GM12872 (cell line): ENCODE measurements at regions not wholly inside any gene's neighbourhood (a gene's known extent, or its start where the extent isn't known, plus 50 kb on each side); places are given as distances from the start of the nearest gene placed in this dataset.

Experiments
- TF ChIP-seq, protein P1 (sequence below): IDR thresholded peaks from 3 replicates; pipeline ENCODE4 v1.5.1; 2011; ENCODE audit warnings: low read depth, mild to moderate bottlenecking, low read length, moderate library complexity; ENCODE audit not compliant: insufficient read depth

DNA sequence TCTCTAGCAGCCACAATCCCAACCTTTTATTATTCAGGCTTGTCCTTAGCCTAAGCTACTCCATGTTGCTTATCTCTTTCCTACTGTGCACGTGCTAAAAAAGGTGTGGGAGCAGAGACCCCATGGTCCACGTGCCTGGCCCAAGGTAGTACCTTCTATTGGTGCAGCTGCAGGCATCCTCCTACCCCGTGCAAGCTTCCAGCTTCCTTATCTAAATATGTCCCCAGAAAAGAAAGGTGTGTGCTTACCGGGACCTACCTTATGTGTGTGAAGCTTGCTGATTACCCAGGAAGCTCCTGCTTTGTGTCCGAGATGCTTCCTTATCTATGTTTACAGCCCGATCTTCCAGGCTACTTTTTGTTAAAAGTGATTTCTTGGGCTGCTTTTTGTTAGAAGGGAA, 2382.4 kb downstream of the PCDH9 start:
- TF ChIP-seq, protein P1, sequence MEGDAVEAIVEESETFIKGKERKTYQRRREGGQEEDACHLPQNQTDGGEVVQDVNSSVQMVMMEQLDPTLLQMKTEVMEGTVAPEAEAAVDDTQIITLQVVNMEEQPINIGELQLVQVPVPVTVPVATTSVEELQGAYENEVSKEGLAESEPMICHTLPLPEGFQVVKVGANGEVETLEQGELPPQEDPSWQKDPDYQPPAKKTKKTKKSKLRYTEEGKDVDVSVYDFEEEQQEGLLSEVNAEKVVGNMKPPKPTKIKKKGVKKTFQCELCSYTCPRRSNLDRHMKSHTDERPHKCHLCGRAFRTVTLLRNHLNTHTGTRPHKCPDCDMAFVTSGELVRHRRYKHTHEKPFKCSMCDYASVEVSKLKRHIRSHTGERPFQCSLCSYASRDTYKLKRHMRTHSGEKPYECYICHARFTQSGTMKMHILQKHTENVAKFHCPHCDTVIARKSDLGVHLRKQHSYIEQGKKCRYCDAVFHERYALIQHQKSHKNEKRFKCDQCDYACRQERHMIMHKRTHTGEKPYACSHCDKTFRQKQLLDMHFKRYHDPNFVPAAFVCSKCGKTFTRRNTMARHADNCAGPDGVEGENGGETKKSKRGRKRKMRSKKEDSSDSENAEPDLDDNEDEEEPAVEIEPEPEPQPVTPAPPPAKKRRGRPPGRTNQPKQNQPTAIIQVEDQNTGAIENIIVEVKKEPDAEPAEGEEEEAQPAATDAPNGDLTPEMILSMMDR, result no peak

DNA sequence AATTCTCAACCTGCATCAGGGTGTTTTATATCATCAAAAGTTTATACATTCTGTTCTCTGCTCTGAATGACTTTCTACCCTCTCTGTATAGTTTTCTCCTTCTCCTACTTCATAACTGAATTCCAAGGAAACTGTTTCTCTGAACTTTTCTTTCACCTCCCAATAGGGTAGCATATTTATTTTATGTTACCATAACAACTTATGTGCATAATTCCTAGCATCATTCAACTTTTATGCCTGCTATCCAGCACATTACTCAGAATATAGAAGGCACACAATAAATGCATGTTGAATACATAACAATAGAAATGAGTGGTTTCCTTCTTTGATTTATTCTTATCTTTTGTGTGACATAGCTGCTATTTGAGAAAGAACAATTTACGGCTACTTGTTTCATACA, 2385.0 kb downstream of the PCDH9 start:
- TF ChIP-seq, protein P1, result no peak

DNA sequence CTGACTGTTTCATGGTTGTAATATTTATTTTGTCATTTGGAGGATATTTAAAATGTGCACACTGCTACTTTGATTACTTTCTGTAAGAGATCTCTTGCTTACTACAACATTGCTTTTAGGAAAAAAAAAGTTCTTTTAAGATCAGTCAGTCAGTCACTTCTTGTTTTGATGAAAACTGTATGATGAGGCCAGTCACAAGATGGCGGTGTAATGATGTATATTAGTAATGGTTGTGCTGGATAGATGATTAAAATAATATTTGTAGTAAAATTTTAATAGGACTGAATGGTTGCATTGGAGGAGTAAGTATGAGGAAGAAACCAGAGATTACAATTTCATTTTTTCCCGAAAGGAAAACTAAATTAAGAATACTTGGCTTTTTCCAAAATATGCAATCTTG, 2411.1 kb downstream of the PCDH9 start:
- TF ChIP-seq, protein P1, result no peak

DNA sequence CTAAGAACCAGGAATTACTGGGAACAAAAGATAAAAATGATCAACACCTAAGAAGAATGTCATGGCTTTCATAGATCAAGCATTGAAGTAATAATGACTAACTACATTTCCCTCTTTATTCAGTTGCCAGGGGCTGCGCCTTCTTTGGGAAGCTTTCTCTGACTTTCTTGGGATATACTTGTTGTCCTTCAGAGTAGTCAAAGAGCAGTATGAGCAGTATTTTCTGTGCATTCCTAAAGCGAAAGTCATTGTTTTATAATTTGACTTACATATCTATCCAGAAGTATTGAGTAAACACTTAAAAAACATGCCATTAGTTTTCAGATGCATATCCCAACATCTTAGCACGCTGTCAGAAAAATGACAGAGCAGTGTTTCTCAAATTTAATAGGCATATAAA, 2412.4 kb downstream of the PCDH9 start:
- TF ChIP-seq, protein P1, result no peak

DNA sequence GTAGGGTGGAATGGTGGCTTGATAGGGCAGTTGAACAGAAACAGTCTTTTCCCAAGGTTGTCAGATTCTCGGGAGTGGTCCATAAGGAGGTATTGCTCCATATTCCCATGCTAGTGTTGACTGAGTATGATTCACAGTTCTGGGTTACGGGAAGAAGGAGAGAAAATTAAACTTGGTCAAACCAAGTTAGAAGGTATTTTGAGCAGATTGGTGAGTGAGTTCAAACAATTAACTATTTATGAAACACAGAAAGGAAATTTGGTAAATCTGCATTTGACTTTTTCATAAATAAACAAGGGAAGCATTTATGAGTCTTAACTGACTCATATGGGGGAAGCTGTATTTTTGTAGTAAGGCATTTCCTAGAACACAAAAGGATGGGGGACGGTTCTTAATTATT, 2419.4 kb downstream of the PCDH9 start:
- TF ChIP-seq, protein P1, result no peak

DNA sequence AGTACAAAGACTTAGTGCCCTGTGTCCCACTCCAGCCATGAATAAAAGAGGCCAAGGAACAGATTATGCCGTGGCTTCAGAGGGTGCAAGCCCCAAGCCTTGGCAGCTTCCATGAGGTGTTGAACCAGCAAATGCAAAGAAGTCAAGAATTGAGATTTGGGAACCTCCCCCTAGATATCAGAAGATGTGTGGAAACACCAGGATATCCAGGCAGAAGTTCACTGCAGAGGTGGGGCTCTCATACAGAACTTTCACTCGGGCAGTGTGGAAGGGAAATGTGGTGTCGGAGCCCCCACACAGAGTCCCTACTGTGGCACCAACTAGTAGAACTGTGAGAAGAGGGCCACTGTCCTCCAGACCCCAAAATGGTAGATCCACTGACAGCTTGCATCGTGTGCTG, 2421.4 kb downstream of the PCDH9 start:
- TF ChIP-seq, protein P1, result no peak

DNA sequence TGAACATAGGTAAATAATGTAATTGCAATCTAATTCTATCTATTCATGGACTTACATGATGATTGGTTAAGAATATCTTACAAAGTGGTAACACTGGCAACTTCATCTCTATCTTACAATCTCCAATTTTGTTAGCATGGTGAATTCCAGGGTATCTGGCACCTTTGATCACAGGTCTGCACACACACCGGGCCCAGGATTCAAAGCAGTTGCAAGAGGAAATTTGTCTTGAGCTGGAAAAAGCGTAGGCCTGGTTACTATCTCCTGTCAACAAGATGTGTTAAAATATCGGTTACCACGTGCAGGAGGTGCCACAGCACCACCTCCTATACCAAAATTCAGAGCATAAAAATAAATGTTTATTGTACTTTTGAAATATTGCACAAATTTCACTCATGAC, 2428.4 kb downstream of the PCDH9 start:
- TF ChIP-seq, protein P1, result no peak

DNA sequence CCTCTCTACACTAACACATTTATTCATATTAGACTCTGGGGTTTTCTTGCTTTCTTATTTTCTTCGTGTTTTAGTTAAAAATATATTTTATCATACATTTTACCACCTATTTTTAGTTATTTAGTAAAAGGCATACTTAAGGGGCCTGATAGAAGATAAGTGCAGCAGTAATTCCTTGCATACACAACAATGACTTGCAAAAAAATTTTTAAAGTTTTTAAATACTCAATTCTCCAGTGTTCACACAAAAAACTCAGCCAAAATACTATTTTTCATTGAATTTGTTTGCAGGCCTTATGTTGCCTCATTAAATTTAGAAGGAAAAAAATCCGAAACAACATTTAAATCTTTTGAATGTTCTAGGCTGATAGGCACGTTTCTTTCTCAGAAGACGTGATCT, 2431.7 kb downstream of the PCDH9 start:
- TF ChIP-seq, protein P1, result no peak
